Stimulated activated naive CD4-positive, alpha-beta T cell (primary cell): ENCODE measurements at regions not wholly inside any gene's neighbourhood (a gene's known extent, or its start where the extent isn't known, plus 50 kb on each side); places are given as distances from the start of the nearest gene placed in this dataset.

Source experiments
- DNase-seq, 6 experiments: peaks; one replicate each; lab custom pipeline; 2025; lab: John Stamatoyannopoulos, UW

DNA sequence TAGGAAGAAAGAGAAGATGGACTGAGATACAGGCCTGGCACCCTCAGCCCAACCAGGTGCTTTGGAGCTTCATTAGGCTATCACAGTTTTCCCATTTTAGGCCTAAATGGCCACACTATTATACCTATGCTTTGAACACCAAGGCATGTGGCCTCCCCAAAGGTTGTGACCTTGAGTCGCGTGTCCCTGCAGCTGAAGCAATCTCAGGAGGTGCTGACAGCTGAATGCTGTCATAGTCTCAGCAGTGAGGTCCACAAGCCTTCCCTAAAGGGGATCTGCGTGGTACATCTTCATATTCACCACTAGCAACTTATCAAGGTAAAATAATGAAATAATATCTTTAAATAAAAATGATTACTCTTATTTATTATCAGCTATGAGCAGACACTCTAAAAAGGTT is 707.9 kb upstream of the NRSN1 start:
- DNase-seq, result no peak

DNA sequence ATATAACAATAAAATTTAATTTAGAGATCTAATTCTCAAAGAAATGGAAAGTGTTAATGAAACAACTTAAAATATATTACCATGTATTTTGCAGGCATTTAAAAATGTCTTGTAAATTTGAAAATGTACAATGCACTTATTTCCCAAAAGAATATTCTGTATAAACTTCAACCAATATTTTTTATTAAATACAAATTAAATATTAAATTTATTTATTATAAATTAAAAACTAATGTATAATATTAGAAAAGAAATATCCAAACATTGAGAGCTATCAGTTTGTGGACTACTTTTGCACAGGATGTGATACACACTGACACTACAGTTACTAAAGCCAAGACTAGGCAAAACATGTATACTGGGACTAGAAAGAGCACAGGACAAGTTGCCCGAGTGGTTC is 707.0 kb upstream of the NRSN1 start:
- no peak for DNase-seq

GRCh38 chr6:23420659-23421350 is 705.2 kb upstream of the NRSN1 start:
- DNase-seq, result no peak

DNA sequence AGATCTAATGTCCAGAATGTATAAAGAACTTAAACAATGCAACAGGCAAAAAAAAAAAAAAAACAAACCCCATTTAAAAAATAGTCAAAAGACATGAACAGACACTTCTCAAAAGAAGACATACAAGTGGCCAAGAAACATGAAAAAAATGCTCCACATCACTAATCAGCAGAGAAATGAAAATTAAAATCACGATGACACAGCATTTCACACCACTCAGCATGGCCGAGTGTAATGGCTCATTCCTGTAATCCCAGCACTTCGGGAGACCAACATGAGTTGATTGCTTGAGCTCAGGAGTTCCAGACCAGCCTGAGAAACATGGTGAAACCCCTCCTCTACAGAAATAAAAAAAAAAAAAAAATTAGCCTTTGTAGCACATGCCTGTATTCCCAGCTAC is 701.4 kb upstream of the NRSN1 start:
- no peak for DNase-seq

- no peak for DNase-seq
These were observed 690.9 kb upstream of the NRSN1 start for GRCh38 chr6:23435126-23435525.

DNA sequence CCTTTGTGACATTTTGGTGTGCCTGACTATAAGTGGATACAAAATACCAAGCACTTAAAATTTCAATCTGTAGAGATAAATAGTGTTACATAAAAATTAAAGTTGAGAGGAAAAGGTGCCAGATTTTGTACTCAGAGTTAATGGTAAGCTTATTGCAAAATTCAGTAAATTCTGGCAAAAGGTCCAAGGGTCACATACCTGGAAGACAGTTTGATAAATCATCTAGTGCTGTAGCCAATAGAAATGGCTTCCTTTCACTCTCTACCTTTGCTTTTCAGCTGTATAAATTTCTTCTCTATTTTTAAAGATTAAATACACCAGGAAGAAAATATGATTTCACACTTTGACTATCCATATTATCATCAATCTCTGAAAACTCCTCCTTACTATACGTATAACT is 690.2 kb upstream of the NRSN1 start:
- no peak for DNase-seq

- no peak for DNase-seq
These were observed 684.1 kb upstream of the NRSN1 start for GRCh38 chr6:23441808-23442461.

- DNase-seq, result no peak
These were observed 680.8 kb upstream of the NRSN1 start for GRCh38 chr6:23445157-23445710.

DNA sequence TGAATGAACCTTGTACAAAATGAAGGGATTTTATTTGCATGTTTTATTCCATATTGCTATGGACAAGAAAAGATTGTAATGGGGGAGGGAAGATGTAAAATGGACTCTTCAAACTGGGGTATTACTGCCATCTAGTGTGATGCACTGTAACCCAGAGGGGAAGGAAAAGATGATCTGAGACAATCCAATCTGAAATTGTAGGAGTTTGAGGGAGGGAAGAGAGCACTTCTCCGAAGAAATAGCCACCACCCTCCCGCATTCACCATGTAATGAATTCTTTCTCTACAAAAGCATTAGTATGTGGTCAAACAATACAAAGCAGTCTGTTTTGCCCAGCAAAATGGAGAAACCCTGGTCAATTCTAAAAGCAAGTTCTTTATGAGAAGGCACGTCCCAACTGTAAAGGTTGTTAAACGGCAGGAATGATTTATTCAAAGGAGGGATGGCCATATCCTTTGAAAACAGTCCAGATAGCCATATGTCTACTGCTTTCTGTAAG is 679.5 kb upstream of the NRSN1 start:
- DNase-seq, result no peak

- DNase-seq, result no peak
These were observed 678.3 kb upstream of the NRSN1 start for GRCh38 chr6:23447731-23448130.

DNA sequence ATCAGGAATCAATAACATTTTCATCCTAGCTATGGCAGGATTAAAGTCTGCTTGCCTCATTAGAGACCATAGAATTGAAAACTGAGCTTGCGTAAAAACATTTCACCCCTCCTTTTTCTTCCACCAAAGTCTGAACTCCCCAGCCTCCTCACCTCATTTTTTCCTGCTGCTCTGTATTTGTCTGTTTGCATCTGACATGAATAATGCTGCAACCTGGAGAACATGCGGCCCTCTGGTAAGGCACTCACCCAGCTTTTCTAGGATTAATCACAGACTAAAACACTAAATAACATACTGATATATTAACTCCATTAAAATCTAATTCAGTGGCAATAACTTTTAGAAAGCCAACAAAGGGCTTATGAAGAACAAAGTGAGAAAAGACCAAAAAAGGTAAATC is 677.7 kb upstream of the NRSN1 start:
- no peak for DNase-seq

DNA sequence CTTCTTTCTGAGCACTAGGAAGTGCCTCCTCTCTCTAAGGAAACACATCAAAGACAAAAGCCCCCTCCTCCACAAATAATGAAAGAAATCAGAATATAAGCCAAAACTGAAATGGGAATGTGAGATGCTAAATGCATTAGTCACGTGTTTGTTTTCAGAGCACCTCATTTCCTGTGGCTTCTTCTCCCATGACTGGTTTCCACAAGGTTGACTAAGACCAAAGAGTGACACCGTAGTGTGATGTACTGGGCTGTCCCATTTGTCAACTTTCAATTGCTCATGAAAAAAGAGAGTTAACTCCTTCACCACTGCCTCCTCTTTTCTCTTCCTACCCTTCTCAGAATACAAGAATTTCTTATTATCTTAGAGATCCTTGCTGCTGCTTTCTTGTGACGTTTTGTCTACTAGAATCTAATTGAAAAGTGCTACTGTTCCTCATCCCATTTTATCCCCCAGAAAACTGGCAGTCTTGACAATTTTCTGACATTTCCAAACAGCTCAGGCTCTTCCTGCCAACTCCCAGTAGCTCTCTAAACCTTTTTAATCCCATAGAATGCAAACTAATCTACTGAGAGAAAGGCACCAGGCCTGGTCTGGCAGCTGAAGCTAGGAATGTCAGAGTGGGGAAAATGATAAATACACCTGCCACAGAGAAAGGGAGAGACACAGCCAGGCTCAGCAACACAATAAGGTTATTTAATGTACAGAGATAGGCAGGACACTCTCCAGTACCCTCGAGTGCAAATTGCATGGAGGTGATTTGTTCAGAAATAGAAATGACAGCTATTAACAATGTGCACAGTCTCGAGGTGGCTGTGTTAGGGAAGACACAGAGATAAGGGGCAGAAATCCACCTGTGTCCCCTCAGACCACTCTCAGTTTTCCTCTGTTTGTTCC is 671.7 kb upstream of the NRSN1 start:
- DNase-seq, result no peak

- DNase-seq, result no peak
These were observed 670.3 kb upstream of the NRSN1 start for GRCh38 chr6:23455754-23456153.

GRCh38 chr6:23456396-23456795 is 669.6 kb upstream of the NRSN1 start:
- DNase-seq, result no peak

- DNase-seq, result no peak
These were observed 668.7 kb upstream of the NRSN1 start for GRCh38 chr6:23457321-23457720.

DNA sequence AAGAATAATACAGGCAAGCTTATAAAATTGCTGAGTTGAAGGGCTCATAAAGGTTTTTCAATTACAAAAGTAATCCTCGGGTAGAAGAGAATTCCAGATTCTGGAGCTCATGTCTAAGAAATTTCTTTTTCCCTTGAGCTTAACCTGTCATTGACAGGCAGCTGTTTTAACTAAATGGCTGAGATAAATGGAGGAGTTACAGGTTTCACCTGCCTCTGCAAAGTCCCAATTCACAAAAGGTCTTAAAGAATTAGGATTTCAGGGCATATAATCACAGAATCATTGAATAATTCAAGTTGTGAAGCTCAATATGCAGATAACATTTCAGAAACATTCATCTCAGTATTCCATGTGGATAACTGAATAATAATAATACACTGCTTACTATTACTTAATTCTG is 660.1 kb upstream of the NRSN1 start:
- DNase-seq, result no peak

- DNase-seq, result no peak
These were observed 648.4 kb upstream of the NRSN1 start for GRCh38 chr6:23477586-23477985.

DNA sequence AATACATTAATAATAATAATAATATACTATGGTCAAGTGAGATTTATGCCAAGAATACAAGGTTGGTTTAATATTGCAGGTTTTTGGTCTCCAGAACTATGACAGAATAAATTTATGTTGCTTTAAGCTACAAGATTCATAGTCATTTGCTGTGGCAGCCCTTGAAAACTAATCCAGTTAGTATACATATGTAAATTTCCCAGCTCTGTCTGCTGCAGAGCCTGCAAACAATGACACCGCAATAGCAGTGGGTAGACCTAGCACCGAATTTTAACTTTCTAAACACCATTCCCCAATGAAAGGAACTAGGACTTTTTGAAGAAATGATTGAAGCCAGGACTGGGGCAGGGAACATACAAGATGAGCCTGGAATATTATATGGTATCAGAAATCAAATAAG is 647.7 kb upstream of the NRSN1 start:
- no peak for DNase-seq

DNA sequence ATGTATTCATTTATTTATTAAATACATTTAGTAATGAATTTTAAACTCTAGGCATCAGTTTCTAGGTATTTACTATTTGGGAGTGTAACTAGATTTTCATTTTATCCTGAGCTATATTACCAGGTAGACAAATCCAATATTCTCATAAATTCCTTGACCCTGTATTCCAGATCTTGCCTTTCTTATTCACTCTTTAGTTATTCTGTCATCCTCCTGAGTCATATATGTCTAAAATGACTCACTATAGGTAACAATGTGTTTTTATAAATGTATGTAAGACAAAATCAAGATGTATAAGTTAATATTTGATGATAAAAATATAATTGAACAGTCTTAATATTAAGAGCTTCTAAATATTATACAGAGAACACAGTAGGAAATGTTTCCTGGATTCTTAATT is 642.1 kb upstream of the NRSN1 start:
- DNase-seq, result no peak

DNA sequence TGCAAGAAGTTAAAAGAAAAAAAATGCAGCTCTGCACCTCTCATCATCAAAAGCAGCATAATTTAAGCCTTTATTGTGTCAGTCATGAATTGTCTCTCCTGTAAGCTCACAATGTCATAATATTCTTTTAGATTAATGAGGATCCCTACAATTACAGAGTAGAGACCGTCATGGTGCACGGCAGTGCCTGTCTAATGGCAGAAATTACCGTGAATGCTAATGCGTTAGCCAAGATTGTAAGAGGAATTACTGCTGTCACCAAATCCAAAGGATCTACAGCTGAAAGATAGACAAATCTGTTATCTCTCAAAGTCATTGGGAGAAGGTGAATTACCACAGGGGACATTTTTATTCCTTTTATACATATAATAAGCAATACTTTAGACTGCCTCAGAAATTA is 631.6 kb upstream of the NRSN1 start:
- DNase-seq, result no peak

DNA sequence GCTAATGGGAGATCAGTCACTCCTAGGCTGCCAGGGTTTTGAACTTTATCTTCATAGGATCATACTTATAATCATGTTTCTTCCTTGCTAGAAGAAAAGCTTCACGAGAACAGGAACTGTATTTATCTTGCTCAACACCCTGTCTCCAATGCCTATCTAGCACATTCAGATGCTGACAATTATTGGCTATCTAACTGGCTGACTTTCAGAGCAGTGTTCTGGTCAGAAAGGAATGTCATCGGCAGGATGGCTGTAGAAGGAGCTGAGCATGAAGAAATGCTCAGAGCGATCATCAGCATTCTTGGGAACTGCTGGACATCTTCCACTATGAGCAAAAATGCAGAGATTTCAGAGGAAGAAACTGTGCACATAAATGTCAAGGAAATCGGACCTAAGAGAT is 628.0 kb upstream of the NRSN1 start:
- no peak for DNase-seq

GRCh38 chr6:23499549-23499948 is 626.5 kb upstream of the NRSN1 start:
- DNase-seq, result no peak

- no peak for DNase-seq
These were observed 622.8 kb upstream of the NRSN1 start for GRCh38 chr6:23503173-23503572.
